CD4-positive, alpha-beta T cell treated with Interferon gamma for 1 hour (primary cell): ENCODE measurements at regions not wholly inside any gene's neighbourhood (a gene's known extent, or its start where the extent isn't known, plus 50 kb on each side); places are given as distances from the start of the nearest gene placed in this dataset.
"Not testable (repeated sequence)": the region's sequence is repeated elsewhere in the genome, so short reads cannot be mapped to it uniquely, and the experiment has no call there.

ENCODE experiments used
- DNase-seq: peaks from one replicate; pipeline ENCODE4 v3.0.0-alpha.2; 2020

DNA sequence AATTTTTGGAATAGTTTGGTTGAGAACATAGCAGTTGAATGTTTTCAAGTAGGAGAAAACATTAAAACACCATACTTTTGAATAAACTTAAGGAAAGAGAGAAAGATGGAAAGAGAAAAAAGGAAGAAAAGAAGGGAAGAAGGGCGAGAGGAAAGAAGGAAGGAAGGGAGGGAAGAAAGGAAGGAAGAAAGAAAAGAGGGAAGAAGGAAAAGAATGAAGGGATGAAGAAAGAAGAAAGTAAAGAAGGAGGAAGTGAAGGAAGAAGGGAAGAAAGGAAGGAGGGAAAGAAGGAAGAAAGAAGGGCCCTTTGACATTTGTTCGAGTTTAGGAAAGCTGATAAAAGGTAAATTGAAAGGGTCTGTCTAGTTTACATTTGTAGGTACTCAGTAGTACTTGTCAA is 482.7 kb downstream of the SIPA1L2 start:
- no peak for DNase-seq

- DNase-seq: no peak
These were observed 483.4 kb downstream of the SIPA1L2 start for GRCh38 chr1:232146514-232146913.

DNA sequence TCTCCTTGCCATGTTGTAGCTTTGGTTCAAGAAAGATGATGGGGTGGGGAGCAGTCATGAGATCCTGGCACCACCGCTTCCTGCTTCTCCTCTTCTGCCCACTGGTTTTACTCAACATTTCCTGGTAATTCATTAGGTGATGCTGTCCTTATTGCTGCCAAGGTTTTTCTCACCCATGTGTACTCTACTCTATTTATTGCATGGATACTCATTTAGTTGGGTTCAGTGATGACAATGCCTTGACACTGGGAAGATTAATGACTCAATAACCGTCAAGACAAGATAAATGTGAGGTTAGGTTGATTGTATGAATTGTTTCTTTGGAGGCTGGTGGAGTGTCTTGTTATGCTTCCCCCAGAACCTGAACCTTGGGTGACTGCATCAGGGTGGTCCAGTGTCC is 484.2 kb downstream of the SIPA1L2 start:
- no peak for DNase-seq

DNA sequence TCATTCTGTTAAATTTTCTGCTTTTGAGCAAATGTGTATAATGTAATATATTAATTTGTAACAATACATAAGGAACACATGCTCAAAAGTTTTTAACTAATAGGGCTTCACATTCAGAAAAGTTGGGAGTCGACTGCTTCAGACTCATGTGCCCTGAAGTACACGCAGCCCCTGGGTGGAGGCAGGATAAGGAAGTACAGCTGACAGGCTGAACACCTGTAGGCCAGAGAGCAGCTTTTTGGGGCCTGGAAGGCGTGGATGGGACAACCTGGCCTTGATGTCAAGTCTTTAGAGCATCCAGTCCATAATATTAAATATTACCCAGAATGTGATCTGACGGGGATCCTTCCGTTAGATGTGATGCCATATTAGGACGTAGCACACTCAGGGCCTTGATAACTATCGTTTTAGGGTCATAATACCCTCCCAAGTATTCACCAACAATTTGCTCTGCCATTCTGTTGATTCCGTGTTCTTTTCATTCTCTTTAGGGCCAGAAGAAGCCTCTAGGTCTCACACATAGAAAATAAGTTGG is 485.2 kb downstream of the SIPA1L2 start:
- no peak for DNase-seq

- no peak for DNase-seq
These were observed 486.5 kb downstream of the SIPA1L2 start for GRCh38 chr1:232143315-232143886.

- no peak for DNase-seq
These were observed 487.3 kb downstream of the SIPA1L2 start for GRCh38 chr1:232142403-232143314.

DNA sequence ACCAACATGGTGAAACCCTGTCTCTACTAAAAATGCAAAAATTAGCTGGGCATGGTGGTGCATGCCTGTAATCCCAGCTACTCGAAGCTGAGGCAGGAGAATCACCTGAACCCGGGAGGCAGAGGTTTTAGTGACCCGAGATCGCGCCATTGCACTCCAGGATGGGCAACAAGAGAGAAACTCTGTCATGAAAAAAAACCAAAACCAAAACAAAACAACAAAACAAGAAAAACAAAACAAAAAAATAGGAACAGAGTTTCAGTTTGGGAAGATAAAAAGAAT is 488.8 kb downstream of the SIPA1L2 start:
- DNase-seq: not testable (repeated sequence)

DNA sequence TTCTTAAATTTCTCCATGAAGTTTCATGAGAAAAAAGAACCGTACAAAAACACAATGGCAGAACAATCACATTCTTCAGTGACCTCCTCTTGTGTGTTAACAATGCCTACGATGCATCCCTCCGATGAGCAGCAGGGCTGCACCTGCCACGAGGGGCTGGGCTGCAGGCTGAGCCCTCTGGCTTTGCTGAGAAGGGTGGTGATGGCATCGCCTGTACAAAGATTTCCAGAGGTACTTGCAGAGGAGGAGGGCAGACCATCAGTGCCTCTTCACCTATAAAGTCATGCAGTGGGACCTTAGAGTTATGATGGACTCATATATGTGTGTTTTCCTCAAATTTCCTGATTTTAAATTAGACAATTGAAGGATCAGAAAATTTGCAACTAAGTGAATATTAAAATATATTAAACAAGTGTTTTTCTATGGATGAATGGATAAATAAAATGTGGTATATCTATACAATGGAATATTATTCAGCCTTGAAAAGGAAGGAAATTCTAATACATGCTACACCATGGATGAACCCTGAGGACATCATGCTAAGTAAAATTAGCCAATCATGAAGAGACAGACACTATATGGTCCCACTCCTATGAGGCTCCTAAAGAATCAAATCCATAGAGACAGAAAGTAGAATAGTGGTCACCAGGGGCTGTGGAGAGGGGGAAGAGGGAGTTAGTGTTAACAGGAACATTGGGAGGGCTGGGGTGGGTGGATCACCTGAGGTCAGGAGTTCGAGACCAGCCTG is 489.3 kb downstream of the SIPA1L2 start:
- no peak for DNase-seq

GRCh38 chr1:232139444-232139843 is 490.5 kb downstream of the SIPA1L2 start:
- no peak for DNase-seq

- DNase-seq: no peak
These were observed 491.9 kb downstream of the SIPA1L2 start for GRCh38 chr1:232138044-232138443.

DNA sequence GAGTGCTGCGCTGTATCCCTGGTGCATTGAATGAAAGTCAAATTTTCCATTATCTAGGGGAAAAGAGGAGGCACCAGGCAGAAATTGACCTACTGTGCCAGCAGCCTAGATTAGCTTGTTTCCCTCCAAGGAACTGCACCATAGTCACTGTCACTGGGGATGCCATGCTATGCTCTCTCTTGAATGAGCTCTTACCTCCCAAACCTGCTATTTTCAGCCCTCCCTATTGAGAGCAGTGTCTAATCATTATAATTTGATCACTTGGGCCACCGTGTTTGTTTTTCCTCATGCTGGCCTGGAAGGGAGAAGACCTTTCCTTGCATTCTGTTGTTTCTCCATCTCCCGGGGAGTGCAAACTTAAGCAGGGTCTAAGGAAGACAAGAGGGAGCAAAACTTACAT is 492.9 kb downstream of the SIPA1L2 start:
- no peak for DNase-seq

DNA sequence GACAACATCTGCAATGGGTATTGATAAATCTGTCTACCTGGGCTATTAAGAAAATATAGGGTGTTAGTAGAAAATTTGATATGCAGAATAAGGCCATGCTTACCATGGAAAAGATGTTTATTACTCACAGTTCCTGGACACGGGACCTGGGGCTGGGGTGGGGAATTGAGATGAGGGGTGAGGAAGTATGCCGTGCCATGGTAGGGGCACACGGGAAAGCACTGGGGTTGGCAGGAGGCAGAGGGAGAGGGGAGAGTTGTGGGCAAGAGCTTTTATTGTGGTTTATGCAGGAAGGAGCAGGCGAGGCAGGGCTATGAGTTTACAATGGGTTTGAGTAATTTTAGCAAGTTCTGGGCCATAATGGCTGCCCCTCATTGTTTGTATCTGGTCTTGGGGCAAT is 493.8 kb downstream of the SIPA1L2 start:
- no peak for DNase-seq

- no peak for DNase-seq
These were observed 495.6 kb downstream of the SIPA1L2 start for GRCh38 chr1:232134365-232134764.

DNA sequence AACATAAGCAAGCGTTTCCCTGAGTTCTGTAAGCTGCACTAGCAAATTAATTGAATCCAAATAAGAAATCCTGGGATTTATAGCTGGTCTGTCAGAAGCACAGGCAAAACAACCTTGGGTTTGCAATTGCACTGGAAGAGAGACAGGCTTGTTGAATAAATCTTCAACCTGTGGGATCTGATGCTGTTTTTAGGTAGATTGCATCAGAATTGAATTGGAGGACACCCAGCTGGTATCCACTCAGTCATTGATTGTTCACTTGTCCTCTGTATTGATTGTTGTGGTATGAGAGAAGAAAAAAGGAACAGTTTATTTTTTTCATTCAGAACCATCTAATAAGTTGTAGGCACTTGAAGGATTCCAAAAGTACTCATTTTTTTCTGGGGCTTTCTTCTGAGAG is 497.4 kb downstream of the SIPA1L2 start:
- no peak for DNase-seq

GRCh38 chr1:232131715-232132391 is 498.1 kb downstream of the SIPA1L2 start:
- DNase-seq: no peak

- no peak for DNase-seq
These were observed 499.0 kb downstream of the SIPA1L2 start for GRCh38 chr1:232130815-232131480.

- no peak for DNase-seq
These were observed 500.6 kb downstream of the DISC1 start for GRCh38 chr1:232127190-232127589.

DNA sequence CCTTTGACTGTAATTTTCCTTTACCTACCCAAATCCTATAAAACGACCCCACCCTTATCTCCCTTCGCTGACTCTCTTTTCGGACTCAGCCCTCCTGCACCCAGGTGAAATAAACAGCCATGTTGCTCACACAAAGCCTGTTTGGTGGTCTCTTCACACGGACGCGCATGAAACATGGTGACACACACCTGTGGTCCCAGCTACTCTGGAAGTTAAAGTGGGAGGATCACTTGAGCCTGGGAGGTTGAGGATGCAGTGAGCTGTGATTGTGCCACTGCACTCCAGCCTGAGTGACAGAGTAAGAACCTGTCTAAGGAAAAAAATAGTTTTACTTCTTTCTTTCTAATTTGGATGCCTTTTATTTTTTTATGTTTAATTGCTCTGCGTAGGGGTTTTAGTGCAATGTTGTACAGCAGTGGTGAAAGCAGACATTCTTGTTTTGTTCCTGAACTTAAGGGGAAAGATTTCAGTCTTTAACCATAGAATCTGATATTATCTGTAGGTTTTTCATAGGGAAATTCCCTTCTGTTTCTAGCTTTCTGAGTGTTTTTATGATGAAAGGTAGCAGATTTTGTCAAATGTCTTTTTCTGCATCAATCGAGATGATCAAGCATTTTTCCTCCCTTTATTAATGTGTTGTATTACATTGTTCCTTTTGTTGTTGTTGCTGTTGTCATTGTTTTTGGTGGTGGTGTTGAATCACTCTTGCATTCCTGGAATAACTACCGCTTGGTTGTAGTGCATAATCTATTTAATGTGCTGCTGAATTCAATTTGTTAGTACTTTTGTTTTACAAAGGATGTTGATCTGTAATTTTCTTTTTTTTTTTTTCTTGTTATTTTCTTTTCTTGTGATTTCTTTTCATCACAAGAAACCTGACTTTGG is 497.4 kb downstream of the DISC1 start:
- DNase-seq: no peak

DNA sequence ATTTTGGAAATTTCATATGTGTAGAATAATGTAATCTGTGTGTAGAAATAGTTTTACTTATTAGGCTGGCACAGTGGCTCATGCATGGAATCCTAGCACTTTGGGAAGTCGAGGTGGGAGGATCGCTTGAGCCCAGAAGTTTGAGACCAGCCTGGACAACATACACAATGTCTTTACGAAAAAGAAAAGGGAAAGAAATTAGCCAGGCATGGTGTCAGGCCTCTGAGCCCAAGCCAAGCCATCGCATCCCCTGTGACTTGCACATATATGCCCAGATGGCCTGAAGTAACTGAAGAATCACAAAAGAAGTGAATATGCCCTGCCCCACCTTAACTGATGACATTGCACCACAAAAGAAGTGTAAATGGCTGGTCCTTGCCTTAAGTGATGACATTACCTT is 491.3 kb downstream of the DISC1 start:
- DNase-seq: not testable (repeated sequence)

- no peak for DNase-seq
These were observed 488.4 kb downstream of the DISC1 start for GRCh38 chr1:232114985-232115384.

DNA sequence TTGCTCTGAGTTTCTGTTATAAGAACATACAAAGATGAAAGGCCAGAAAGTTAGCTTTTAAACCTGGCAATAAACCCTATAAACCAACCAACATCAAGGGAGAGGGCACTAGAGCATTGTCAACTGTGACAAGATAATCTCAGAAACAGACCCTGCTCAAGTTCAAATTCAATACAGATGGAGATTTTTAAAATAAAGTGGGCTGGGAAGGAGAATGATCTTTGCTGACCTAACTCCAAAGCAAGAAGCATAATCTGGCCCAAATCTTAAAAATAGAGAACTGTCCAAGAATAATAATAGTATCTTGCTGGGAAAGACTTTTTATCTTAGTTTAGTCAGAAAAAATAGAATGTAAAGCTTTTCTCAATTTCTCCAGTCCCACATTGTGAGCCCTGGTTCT is 485.5 kb downstream of the DISC1 start:
- no peak for DNase-seq

- DNase-seq: no peak
These were observed 485.0 kb downstream of the DISC1 start for GRCh38 chr1:232111611-232112010.
